GM12878 (cell line): ENCODE measurements at regions not wholly inside any gene's neighbourhood (a gene's known extent, or its start where the extent isn't known, plus 50 kb on each side); places are given as distances from the start of the nearest gene placed in this dataset.
"Not testable (repeated sequence)": the region's sequence is repeated elsewhere in the genome, so short reads cannot be mapped to it uniquely, and the experiment has no call there.

Experiments
- ATAC-seq: fragments of 200-7000 bp; cut with Tn5 transposase; 3 replicates; pipeline ENCODE4 v1.9.1; 2020; ENCODE audit warnings: mild to moderate bottlenecking, moderate library complexity
- BruUV-seq: library from RNA; stranded (reverse); fragments of 400-500 nt; replicated peaks from 2 replicates; lab custom pipeline; 2021; lab: Mats Ljungman, UMichigan
- CTCF ChIA-PET: fragments of 300-600 bp; sonication (Branson Sonifier 250); formaldehyde crosslinking; extraction: SDS; loops from one replicate; lab custom pipeline; 2021; ENCODE audit warnings: inconsistent platforms; lab: Yijun Ruan, JAX
- POLR2A ChIA-PET: fragments of 350-600 bp; formaldehyde crosslinking; extraction: SDS; loops from one replicate; lab custom pipeline; 2021; ENCODE audit warnings: inconsistent platforms; lab: Charles Lee
- RAD21 ChIA-PET: fragments of 300-600 bp; sonication (Branson Sonifier 250); formaldehyde crosslinking; loops from one replicate; lab custom pipeline; 2023; ENCODE audit warnings: antibody characterized with exemption; ENCODE audit not compliant: unreplicated experiment; lab: Charles Lee
- SMC1A ChIA-PET: fragments of 300-600 bp; sonication (Branson Sonifier 250); formaldehyde crosslinking; loops from one replicate; lab custom pipeline; 2023; ENCODE audit not compliant: unreplicated experiment, uncharacterized antibody; lab: Charles Lee
- DNase-seq: peaks from one replicate; pipeline ENCODE4 v3.0.0-alpha.2; 2011; ENCODE audit warnings: low read depth, low spot score
- FAIRE-seq: peaks from 3 replicates; lab custom pipeline; 2011; peaks lifted over from hg19 to GRCh38; lab: Jason Lieb, UNC
- H2AFZ ChIP-seq: 2 replicates; pipeline ENCODE4 v1.6.0; 2011; ENCODE audit warnings: low read depth, low read length, control low read depth; ENCODE audit not compliant: control insufficient read depth
- H3K27ac ChIP-seq: 2 replicates; pipeline ENCODE4 v1.5.1; 2011; ENCODE audit warnings: control low read depth; ENCODE audit not compliant: control insufficient read depth, insufficient read depth
- H3K27me3 ChIP-seq, 2 experiments: replicated peaks in 1 of 2; 2 replicates each; pipeline versions ENCODE4 v1.6.0 to v1.6.1; 2011; ENCODE audit warnings: low read length in 1 of 2; ENCODE audit not compliant: control insufficient read depth in 2 of 2, insufficient read depth in 2 of 2
- H3K36me3 ChIP-seq, 2 experiments: 2 replicates each; pipeline ENCODE4 v1.5.1; 2011; ENCODE audit warnings: low read length in 1 of 2; ENCODE audit not compliant: control insufficient read depth in 2 of 2, insufficient read depth in 2 of 2
- H3K4me1 ChIP-seq: 2 replicates; pipeline ENCODE4 v1.6.1; 2011; ENCODE audit warnings: mild to moderate bottlenecking, low read length, moderate library complexity, mixed read lengths; ENCODE audit not compliant: control insufficient read depth, insufficient read depth
- H3K4me2 ChIP-seq: 2 replicates; pipeline ENCODE4 v1.6.0; 2011; ENCODE audit warnings: control low read depth; ENCODE audit not compliant: control insufficient read depth, insufficient read depth
- H3K4me3 ChIP-seq: fragments of 200-600 bp; sonication (generic); 2 replicates; pipeline ENCODE4 v1.5.1; 2016
- H3K79me2 ChIP-seq: 2 replicates; pipeline ENCODE4 v1.6.0; 2011; ENCODE audit warnings: low read length; ENCODE audit not compliant: control insufficient read depth, insufficient read depth
- H3K9ac ChIP-seq: 2 replicates; pipeline ENCODE4 v1.8.0; 2011; ENCODE audit warnings: low read length, control low read depth, mixed read lengths; ENCODE audit not compliant: control insufficient read depth, insufficient read depth
- H3K9me3 ChIP-seq: replicated peaks from 3 replicates; pipeline ENCODE4 v1.5.1; 2011; ENCODE audit warnings: mild to moderate bottlenecking, low read length; ENCODE audit not compliant: control insufficient read depth, insufficient read depth
- H4K20me1 ChIP-seq: 2 replicates; pipeline ENCODE4 v1.6.0; 2011; ENCODE audit not compliant: control insufficient read depth, insufficient read depth
- HSF1 ChIP-seq: fragments of 150-350 bp; IDR thresholded peaks from 2 replicates; pipeline ENCODE4 v1.6.1; 2014; ENCODE audit warnings: mild to moderate bottlenecking, low read depth, low read length
- MEF2A ChIP-seq: IDR thresholded peaks from 2 replicates; pipeline ENCODE4 v1.6.1; 2011; ENCODE audit warnings: low read depth, mild to moderate bottlenecking, low read length, moderate library complexity; ENCODE audit not compliant: insufficient read depth
- MYB ChIP-seq: fragments of 150-350 bp; IDR thresholded peaks from 2 replicates; pipeline ENCODE4 v1.6.1; 2014; ENCODE audit warnings: mild to moderate bottlenecking, low read depth, low read length, borderline replicate concordance
- RELB ChIP-seq: fragments of 450-650 bp; IDR thresholded peaks from 2 replicates; pipeline ENCODE4 v1.6.1; 2017; ENCODE audit warnings: low read depth, mild to moderate bottlenecking, moderate library complexity
- REST ChIP-seq: IDR thresholded peaks from 2 replicates; pipeline ENCODE4 v1.6.1; 2012; ENCODE audit warnings: mild to moderate bottlenecking, low read depth, low read length
- WGBS: methylation state at CpG from one replicate; pipeline ENCODE4 v1.1.6; 2016; ENCODE audit warnings: low lambda C conversion rate; ENCODE audit not compliant: insufficient replicate concordance, insufficient coverage; ENCODE audit errors: missing lambda C conversion rate; 5-methylcytosine and 5-hydroxymethylcytosine counted together
- in situ Hi-C: fragments of 300-500 bp; cut with MboI; formaldehyde crosslinking; loops from 9 replicates; pipeline ENCODE4 v1.14.3; 2018; ENCODE audit warnings: mixed read lengths
- intact Hi-C: fragments of 100-400 bp; cut with micrococcal nuclease; formaldehyde crosslinking; loops from one replicate; pipeline ENCODE4 v1.14.2; 2022; ENCODE audit not compliant: unreplicated experiment

GRCh38 chr2:146697307-146697706 is 1147.5 kb upstream of the ACVR2A start (continued):
- TF ChIP-seq REST = no peak
- TF ChIP-seq RELB = no peak
- no peak for TF ChIP-seq HSF1
- TF ChIP-seq MEF2A = no peak
- no peak for TF ChIP-seq MYB

GRCh38 chr2:146696787-146697186 is 1148.0 kb upstream of the ACVR2A start:
- H2AFZ ChIP-seq, H3K79me2 ChIP-seq, ATAC-seq, FAIRE-seq, H3K27me3 ChIP-seq, H3K9ac ChIP-seq, H3K4me2 ChIP-seq, POLR2A ChIA-PET, DNase-seq, H3K9me3 ChIP-seq, H3K4me1 ChIP-seq, H3K4me3 ChIP-seq, in situ Hi-C loops, intact Hi-C loops, H4K20me1 ChIP-seq, H3K27ac ChIP-seq, RAD21 ChIA-PET, H3K36me3 ChIP-seq, BruUV-seq: not testable (repeated sequence)
- ChIA-PET SMC1A (interaction anchor here (0.6 kb wide), 1 partner anchor 425 kb away, joined by 3 read pairs; no protein-coding TSS in a partner anchor), CTCF (interaction anchor here (1.4 kb wide), 1 partner anchor 37 kb away, joined by 3 read pairs; no protein-coding TSS in a partner anchor)
- WGBS = 42% methylated on average over 2 of the region's 3 CpGs
